ENCODE measurements at regions not wholly inside any gene's neighbourhood (a gene's known extent, or its start where the extent isn't known, plus 50 kb on each side); places are given as distances from the start of the nearest gene placed in this dataset.
"Not testable (repeated sequence)": the region's sequence is repeated elsewhere in the genome, so short reads cannot be mapped to it uniquely, and the experiment has no call there.

DNA sequence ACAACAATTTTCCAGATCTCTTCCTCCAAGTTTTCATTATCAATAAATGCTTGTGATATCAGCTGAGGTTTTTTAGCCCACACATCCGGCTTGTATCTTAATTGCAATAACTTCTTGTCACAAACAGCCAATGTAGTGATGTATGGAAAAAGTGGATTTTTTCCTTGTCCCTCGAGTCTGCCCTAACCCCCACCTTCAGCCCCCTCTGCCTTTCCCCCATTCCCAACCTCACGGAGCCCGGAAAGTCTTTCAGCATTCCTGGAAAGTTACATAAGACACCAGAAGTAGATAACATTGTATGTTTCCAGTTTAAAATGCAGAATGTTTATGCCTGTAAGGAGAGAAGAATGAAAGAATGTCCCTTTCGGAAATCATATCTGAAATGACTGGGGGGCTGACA, 179.2 kb upstream of the PHACTR1 start:
- no peak for DNase-seq (ENCODE audit: low read depth in 4 of 4, low spot score in 2 of 4)

DNA sequence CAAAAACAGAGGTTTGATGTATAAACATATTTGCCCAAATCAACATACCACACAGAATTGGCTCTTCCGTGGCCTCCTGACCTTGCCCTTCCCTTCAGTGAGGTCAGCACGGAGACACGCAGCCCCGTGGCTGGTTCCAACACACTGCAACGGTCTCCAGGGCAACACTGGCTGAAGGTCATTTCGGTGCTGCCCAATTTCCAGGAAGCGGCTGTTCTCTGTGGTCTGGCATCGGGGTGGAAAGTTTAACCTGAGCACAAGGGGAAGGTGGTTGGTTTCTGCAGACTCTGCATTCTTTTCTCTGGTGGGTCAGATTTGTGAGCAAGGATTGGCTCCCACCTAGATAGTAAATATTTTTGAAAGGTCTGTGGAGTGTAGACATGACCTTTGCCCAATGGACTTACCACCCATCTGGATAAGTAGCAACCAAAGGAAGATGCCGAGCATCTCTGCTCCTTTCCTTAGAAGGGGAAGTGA, 177.6 kb upstream of the PHACTR1 start:
- DNase-seq (ENCODE audit: low read depth in 4 of 4, low spot score in 2 of 4) = no peak

DNA sequence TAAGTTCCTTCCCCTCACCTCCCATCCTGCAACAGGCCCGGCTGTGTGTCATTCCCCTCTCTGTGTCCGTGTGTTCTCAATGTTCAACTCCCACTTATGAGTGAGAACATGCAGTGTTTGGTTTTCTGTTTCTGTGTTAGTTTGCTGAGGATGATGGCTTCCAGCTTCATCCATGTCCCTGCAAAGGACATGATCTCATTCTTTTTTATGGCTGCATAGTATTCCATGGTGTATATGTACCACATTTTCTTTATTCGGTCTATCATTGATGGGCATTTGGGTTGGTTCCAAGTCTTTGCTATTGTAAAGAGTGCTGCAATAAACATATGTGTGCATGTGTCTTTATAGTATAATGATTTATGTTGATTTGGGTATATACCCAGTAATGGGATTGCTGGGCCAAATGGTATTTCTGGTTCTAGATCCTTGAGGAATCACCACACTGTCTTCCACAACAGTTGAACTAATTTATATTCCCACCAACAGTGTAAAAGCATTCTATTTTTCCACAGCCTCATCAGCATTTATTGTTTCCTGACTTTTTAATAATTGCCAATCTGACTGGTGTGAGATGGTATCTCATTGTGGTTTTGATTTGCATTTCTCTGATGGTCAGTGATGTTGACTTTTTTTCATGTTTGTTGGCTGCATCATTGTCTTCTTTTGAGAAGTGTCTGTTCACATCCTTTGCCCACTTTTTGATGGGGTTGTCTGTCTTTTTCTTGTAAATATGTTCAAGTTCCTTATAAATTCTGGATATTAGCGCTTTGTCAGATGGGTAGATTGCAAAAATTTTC, 174.1 kb upstream of the PHACTR1 start:
- not testable (repeated sequence) for DNase-seq (ENCODE audit: low read depth in 4 of 4, low spot score in 2 of 4)

DNA sequence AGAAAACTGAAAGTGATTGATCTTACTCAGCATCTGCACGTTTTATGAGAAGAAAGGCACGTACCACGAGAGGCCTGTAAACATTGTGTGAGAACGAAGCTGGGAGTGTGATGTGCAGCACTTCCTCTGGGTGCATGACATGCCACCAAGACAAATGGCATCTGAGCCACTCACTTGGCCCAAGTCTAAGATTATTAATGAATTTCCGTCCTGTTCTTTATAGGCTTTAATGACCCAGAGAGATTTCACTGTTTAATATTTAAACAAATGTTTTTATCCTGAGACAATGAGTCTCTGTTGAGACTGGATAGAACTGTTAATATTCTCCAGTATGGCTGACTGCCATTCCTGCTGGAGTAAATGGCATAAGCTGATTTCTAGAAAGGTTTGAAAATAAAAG, 172.6 kb upstream of the PHACTR1 start:
- DNase-seq (ENCODE audit: low read depth in 4 of 4, low spot score in 2 of 4) = no peak

DNA sequence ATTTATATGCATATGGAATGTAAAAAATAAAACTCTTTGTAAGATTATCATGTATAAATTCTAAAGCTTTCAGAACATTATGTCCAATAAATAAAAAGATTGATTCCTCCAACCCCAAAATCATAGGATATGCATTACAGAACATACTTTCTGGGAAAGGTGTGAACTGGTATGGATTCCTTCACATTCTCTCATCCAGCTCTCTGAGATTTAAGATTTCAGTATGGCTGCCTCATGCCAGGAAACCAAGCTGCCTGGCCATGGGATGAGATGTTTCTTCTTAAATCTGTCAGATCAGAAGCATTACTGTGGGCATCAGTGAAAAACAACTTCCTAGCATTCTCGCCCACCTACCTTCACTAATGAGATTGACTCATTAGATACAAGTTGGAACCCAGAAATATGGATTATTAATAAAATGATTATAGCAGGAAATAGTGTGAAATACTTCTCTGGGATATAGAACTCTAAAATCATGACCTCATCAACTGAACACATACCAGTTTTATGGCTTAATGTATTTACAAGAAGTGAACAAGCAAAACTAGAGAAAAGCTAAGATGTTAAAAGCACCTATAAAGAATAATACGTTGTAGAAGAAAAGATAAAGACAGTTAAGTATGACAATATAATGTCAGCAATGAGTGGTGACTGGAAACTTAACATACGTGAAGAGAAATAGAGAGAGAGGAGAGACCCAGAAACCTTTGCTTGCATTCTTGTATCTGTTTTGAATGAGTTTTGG, 171.6 kb upstream of the PHACTR1 start:
- DNase-seq (ENCODE audit: low read depth in 4 of 4, low spot score in 2 of 4) = no peak

DNA sequence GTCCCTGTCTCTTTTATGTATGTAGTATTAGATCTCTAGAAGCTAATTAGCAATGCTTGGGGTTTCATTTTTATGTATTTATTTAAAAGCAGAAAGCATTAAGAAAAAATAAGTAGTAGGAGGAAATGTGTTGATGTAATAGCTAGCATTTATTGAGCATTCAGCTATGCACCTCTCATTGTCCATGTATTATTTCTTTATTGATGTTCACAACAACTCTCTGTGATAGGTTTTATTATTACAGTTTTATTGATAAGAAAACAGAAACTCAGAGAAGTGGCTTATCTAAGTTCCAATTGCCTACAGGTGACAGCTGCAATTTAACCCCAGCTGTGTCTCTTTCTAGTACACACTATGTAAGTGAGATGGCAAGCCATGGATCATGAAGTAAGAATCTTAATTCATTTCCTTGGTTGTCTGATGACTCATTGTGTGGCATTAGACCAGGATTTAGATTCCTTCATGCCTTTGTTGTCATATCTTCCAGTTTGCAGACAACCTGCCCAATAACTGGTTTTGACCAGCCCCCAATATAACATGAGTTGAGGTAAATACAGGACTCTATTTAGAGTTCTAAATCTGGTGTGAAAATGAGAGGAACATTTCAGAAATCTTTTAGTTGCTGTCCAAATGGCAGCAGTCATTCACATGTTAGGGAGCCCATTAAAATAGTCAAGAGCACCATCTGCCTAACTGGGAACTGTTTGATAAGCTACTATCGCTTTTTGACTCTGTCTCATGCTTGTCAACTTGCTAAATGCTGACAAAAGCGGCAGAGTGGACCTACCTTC, 170.8 kb upstream of the PHACTR1 start:
- no peak for DNase-seq (ENCODE audit: low read depth in 4 of 4, low spot score in 2 of 4)

DNA sequence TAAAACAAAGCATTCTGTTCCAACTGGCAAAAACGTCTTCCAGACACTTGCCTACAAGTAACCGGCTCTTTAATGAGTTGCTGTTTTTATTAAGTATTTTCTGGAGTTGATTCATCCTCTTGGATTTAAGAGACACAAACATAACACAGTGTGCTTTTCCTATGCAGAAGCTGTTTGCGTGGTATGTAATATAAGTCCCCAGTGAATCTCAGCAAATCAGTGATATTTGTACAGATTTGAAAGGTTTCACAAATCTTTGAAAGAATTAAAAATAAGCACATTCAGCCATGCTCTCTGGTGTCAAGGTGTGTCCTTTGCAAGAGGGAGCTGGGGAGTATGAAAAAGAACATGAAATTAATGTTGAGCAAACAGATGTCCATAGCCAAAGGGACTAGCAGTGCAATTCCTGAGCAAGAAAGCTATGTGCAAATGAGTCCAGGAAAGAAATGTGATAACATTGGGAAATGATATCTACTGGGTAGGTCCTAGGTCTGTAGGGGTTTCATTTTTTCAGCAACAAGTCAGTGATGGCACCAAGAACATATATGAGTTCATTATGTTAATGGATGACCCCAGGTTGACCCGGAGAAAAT, 170.1 kb upstream of the PHACTR1 start:
- DNase-seq (ENCODE audit: low read depth in 4 of 4, low spot score in 2 of 4) = no peak

DNA sequence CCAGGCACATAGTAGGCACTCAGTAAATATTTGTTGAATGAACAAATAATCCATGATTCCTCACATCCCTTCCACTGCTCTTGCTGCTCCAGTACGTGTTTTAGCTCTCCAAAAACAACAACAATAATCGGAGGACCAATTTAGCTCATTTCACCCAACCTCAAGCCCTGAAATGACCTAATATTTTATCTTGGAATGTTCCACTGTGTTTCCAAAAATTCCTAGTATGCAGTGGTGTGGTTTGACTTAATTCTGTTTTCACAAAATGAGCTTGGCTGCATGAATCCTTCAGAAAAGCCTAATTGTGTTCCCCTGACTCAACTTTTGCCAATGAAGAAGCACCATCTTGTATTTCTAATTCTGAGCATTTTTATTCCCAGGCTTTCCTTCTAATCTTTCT, 168.0 kb upstream of the PHACTR1 start:
- no peak for DNase-seq (ENCODE audit: low read depth in 4 of 4, low spot score in 2 of 4)

DNA sequence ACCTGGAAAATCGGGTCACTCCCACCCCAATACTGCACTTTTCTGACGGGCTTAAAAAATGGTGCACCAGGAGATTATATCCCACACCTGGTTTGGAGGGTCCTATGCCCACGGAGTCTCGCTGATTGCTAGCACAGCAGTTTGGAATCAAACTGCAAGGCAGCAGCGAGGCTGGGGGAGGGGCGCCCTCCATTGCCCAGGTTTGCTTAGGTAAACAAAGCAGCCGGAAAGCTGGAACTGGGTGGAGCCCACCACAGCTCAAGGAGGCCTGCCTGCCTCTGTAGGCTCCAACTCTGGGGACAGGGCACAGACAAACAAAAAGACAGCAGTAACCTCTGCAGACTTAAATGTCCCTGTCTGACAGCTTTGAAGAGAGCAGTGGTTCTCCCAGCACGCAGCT, 167.1 kb upstream of the PHACTR1 start:
- not testable (repeated sequence) for DNase-seq (ENCODE audit: low read depth in 4 of 4, low spot score in 2 of 4)

DNA sequence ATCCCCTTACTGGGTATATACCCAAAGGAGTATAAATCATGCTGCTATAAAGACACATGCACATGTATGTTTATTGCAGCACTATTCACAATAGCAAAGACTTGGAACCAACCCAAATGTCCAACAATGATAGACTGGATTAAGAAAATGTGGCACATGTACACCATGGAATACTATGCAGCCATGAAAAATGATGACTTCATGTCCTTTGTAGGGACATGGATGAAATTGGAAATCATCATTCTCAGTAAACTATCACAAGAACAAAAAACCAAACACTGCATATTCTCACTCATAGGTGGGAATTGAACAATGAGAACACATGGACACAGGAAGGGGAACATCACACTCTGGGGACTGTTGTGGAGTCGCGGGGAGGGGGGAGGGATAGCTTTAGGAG, 161.7 kb upstream of the PHACTR1 start:
- not testable (repeated sequence) for DNase-seq (ENCODE audit: low read depth in 4 of 4, low spot score in 2 of 4)

DNA sequence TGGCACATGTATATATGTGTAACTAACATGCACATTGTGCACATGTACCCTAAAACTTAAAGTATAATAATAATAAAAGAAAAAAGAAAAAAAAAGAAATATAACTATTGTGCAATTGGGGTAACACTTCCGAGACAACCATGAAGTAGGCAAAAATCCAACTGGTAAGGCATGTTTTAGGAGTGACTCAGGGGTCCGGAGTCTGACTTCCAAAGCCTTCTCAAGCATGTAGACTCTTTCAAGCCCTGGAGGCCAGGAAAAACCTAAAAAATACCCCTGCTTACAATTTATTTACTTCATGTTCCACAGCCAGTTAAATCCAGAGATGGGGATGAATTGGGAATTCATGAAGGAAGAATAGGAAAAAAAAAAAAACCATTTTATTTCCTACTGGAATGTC, 161.3 kb upstream of the PHACTR1 start:
- no peak for DNase-seq (ENCODE audit: low read depth in 4 of 4, low spot score in 2 of 4)

DNA sequence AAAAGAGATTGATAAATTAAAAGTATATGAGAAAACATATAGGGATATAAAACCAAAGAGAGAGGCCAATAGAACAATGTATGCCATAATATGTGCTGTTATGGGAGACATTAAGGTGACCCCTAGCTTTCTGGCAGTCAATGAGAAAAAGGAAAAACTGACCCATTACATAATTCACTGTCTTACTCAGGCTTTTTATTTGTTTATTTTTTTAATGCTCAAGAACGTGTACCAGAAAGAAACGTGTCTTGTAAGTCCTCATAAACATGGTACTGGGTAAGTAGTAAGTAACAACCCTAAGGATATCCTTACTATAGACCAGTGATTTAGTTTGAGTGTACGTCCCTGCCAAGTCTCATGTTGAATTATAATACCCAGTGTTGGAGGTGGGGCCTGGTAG, 160.8 kb upstream of the PHACTR1 start:
- DNase-seq (ENCODE audit: low read depth in 4 of 4, low spot score in 2 of 4) = no peak

DNA sequence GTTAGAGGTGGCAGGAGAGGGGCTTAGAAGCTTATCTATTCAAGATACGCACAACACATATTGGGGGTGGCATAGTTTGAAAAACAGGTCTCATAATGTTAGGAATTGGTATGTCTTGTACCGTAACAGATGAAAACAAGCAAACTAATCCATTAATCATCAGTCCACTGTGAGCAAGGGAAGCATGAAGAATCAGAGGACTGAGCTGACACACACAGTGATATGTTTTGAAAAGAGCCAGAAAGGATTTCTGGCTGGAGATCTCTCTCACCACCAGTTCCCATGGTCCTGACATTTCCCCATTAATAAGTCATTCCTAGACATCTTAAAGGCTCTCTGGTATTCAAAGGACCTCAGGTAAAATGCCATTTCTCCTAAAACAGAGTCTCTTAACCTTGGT, 158.8 kb upstream of the PHACTR1 start:
- no peak for DNase-seq (ENCODE audit: low read depth in 4 of 4, low spot score in 2 of 4)

DNA sequence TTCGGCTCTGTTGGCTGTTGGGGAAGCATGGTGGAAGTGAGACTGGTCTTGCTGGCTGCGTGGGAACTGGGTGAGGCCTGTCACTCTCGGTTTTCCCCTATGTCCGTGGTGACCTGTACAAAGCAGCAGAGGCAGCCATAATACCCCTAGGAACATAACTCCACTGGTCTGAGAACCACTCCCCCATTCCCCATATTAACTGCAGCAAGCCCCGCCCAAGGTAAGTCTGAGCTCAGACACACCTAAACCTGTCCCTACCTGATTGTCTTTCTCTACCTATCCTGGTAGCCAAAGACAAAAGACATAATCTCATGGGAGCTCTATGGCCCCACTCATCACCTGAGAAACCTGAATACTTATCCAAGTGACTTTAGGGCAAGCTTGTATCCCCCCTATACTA, 156.3 kb upstream of the PHACTR1 start:
- no peak for DNase-seq (ENCODE audit: low read depth in 4 of 4, low spot score in 2 of 4)

DNA sequence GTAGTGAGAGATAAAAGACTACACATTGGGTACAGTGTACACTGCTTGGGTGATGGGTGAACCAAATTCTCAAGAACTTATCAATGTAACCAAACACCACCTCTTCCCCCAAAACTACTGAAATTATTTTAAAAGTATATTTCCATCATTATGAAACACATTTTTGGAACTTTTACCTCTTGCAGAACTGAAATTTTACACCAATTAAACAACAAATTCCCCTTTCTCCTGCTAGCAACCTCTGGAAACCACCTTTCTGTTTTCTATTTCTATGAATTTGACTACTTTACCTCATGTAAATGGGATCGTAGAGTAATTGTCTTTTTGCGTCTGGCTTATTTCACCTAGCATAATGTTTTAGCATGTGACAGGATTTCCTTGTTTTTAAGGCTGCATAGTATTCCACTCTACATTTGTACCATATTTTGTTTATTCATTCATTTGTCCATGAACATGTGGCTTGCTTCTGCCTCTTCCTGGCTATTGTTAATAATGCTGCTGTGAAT, 149.9 kb upstream of the PHACTR1 start:
- no peak for DNase-seq (ENCODE audit: low read depth in 4 of 4, low spot score in 2 of 4)

DNA sequence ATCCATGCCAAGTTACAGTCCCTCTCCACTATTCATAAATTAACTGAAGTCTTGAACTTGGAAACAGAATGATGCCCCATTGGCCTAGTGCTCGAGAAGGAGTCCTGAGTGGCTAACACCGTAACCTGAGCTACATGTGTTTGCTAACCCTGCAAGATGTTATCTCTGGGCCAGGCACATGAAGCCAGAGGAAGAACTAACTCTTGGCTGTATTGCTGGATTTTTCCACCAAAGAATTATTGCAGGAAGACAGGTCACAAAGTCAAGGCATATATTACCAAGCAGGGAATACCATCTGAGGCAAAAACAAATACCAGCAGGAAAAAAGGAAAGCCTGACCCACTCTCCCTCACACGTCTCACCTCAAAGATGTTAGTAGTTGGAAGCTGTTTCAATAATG, 148.9 kb upstream of the PHACTR1 start:
- no peak for DNase-seq (ENCODE audit: low read depth in 4 of 4, low spot score in 2 of 4)

DNA sequence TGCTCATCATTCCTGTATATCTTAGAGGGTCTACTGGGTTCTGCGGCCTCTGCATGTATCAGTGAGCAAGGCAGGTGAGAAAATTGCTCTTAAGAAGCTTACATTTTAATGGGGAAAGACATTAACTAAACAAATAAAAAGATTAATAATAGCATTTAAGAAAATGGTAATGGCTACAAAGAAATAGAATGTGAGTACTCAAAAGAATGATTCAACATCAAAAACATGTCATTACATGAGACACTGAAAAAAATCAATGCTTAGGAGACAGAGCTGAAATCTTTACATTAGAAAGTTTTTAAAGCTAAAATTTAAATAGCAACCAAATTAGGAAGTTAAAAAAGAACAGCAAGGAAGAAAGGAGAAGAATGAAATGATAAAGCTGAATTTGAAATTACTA, 146.9 kb upstream of the PHACTR1 start:
- DNase-seq (ENCODE audit: low read depth in 4 of 4, low spot score in 2 of 4) = no peak

DNA sequence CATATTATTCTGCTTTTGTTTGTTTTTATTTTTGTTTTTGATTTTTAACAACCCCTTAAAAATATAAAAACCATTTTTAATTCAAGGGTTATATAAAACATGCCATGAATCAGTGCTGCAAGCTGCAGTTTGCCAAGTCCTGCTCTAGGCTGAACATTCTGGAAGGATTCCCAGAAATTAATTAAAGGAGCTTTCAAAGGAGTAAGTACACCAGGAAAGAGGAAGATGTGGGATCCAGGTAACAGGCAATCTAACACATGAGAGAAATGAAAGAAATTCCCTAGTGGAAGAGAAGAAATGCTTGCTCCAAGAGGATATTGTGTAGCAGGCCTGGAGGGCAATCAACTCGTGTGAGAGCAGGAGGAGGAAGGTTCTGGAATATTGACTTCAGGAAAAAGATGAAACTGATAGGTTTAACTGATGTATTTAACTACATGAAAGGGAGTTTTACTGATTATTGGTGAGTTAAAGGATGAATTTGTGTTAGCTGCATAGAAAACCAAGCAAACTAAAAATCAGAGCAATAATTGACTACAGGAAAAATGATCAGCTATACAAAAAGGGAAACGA, 146.0 kb upstream of the PHACTR1 start:
- no peak for DNase-seq (ENCODE audit: low read depth in 4 of 4, low spot score in 2 of 4)

DNA sequence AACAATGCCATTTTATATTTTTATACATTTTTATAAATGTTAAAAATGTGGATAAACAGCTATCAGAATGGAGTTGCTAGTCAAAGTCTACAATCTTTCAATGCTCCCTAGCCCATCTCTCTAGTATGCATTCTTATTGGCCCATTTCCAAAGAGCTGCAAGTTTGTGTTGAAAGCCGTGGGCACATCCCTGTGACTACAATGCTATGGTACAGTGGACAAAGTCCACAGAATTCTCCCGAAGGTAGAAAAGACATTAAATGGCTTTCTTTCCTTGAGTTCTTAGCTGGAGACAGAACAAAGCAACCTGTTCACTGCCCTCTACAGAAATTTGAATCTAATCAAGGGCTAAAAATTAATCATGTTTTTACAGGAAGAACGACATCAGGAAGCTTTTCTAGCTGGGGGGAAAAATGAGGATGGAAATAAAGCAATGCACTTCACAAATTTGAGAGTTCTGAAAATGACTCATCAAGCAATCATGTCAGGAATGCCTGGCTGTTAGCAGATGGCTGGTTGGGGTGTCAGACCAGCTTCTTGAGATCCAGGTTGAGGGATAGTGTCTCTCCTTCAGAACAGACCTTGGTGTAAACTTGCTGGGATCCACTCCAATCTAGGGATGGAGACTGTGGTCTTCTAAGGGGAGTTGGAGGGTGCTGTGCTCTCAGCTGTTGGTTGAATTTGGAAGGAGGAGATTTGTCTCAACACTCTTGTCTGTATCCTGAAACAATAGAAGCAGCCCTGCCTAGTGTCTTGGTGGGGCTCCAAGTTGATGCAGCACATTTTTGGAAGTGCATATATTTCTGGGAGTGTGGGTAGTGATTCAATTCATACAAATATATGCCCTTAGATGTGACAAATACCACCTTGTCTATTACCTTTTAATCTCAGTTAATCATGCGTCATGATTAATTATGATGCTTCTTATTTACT, 143.4 kb upstream of the PHACTR1 start:
- DNase-seq (ENCODE audit: low read depth in 4 of 4, low spot score in 2 of 4) = no peak

All from left renal cortex interstitium (tissue), 4 donors.